ENCODE measurements at regions not wholly inside any gene's neighbourhood (a gene's known extent, or its start where the extent isn't known, plus 50 kb on each side); places are given as distances from the start of the nearest gene placed in this dataset.

GRCh38 chr2:65798641-65799040 lies 366.2 kb upstream of the SPRED2 start:
- H2AFZ ChIP-seq (ENCODE audit: low read depth, low read length, severe bottlenecking): no peak overlapping the region
- H3K9ac ChIP-seq (ENCODE audit: low read length): no peak overlapping the region
- H3K4me3 ChIP-seq (ENCODE audit: insufficient read depth, low read length, poor library complexity, severe bottlenecking): no peak overlapping the region
- H3F3A ChIP-seq (ENCODE audit: insufficient read depth): no peaks in the 10 kb centered on the region
- no peaks in the 10 kb centered on the region for H3K9me3 ChIP-seq (ENCODE audit: insufficient read depth, low read length)
- TF ChIP-seq CTCF (IDR thresholded peaks at IDR 0.05; ENCODE audit: insufficient read depth, low read length, poor library complexity, severe bottlenecking) (no peak), EZH2phosphoT487 (conservative IDR thresholded peaks at IDR 0.05; ENCODE audit: low read length) (no peak)
- no peak overlapping the region for H3K4me2 ChIP-seq (ENCODE audit: low read depth, low read length, poor library complexity, severe bottlenecking)
- no peaks in the 10 kb centered on the region for H4K20me1 ChIP-seq (ENCODE audit: low read depth, low read length)
- H3K27me3 ChIP-seq (ENCODE audit: low read length): no peaks in the 10 kb centered on the region
- no peaks in the 10 kb centered on the region for H3K9me2 ChIP-seq (replicated peaks; ENCODE audit: insufficient read depth, low read length)
- H3K36me3 ChIP-seq (ENCODE audit: low read length): no peaks in the 10 kb centered on the region
- H3K79me2 ChIP-seq (ENCODE audit: insufficient read depth, low read length): no peaks in the 10 kb centered on the region
- no peak overlapping the region for H3K27ac ChIP-seq (ENCODE audit: low read depth, low read length)

GRCh38 chr2:65794994-65795393 lies 362.6 kb upstream of the SPRED2 start:
- Histone ChIP-seq H3K4me2 (ENCODE audit: low read depth, low read length, poor library complexity, severe bottlenecking) (no peak overlapping the region), H3K9me2 (replicated peaks; ENCODE audit: insufficient read depth, low read length) (no peaks in the 10 kb centered on the region), H4K20me1 (ENCODE audit: low read depth, low read length) (no peaks in the 10 kb centered on the region), H3K9me3 (ENCODE audit: insufficient read depth, low read length) (no peaks in the 10 kb centered on the region), H3K4me3 (ENCODE audit: insufficient read depth, low read length, poor library complexity, severe bottlenecking) (no peak overlapping the region), H3K27ac (ENCODE audit: low read depth, low read length) (no peak overlapping the region), H3K27me3 (ENCODE audit: low read length) (no peaks in the 10 kb centered on the region), H2AFZ (ENCODE audit: low read depth, low read length, severe bottlenecking) (no peak overlapping the region), H3K36me3 (ENCODE audit: low read length) (no peaks in the 10 kb centered on the region), H3K9ac (ENCODE audit: low read length) (no peak overlapping the region), H3F3A (ENCODE audit: insufficient read depth) (no peaks in the 10 kb centered on the region), H3K79me2 (ENCODE audit: insufficient read depth, low read length) (no peaks in the 10 kb centered on the region)
- TF ChIP-seq EZH2phosphoT487 (conservative IDR thresholded peaks at IDR 0.05; ENCODE audit: low read length): no peak
- no peak for TF ChIP-seq CTCF (IDR thresholded peaks at IDR 0.05; ENCODE audit: insufficient read depth, low read length, poor library complexity, severe bottlenecking)

GRCh38 chr2:65791404-65791975 lies 359.1 kb upstream of the SPRED2 start:
- Histone ChIP-seq H2AFZ (ENCODE audit: low read depth, low read length, severe bottlenecking) (no peak overlapping the region), H3F3A (ENCODE audit: insufficient read depth) (no peaks in the 10 kb centered on the region), H3K9me3 (ENCODE audit: insufficient read depth, low read length) (no peaks in the 10 kb centered on the region), H3K79me2 (ENCODE audit: insufficient read depth, low read length) (no peaks in the 10 kb centered on the region), H4K20me1 (ENCODE audit: low read depth, low read length) (no peaks in the 10 kb centered on the region), H3K9me2 (replicated peaks; ENCODE audit: insufficient read depth, low read length) (no peaks in the 10 kb centered on the region), H3K4me3 (ENCODE audit: insufficient read depth, low read length, poor library complexity, severe bottlenecking) (no peak overlapping the region), H3K9ac (ENCODE audit: low read length) (no peak overlapping the region), H3K4me2 (ENCODE audit: low read depth, low read length, poor library complexity, severe bottlenecking) (no peak overlapping the region), H3K27me3 (ENCODE audit: low read length) (no peaks in the 10 kb centered on the region), H3K36me3 (ENCODE audit: low read length) (no peaks in the 10 kb centered on the region), H3K27ac (ENCODE audit: low read depth, low read length) (no peak overlapping the region)
- no peak for TF ChIP-seq EZH2phosphoT487 (conservative IDR thresholded peaks at IDR 0.05; ENCODE audit: low read length)
- no peak for TF ChIP-seq CTCF (IDR thresholded peaks at IDR 0.05; ENCODE audit: insufficient read depth, low read length, poor library complexity, severe bottlenecking)
